ENCODE measurements at regions not wholly inside any gene's neighbourhood (a gene's known extent, or its start where the extent isn't known, plus 50 kb on each side); places are given as distances from the start of the nearest gene placed in this dataset.

GRCh38 chr5:153147891-153148623 is 342.4 kb upstream of the GRIA1 start:
- no TSS peak for BruUV-seq (replicated peaks)
- H3K4me2 ChIP-seq (ENCODE audit: low read length), result no peak overlapping the region

GRCh38 chr5:153148624-153148976 is 341.9 kb upstream of the GRIA1 start:
- H4K20me1 ChIP-seq (ENCODE audit: low read length), result no peaks in the 10 kb centered on the region
- ChIA-PET POLR2A (ENCODE audit: unreplicated experiment) (no interaction called here), CTCF (interaction anchor here (0.6 kb wide), 1 partner anchor 43 kb away, joined by 3 read pairs; no protein-coding TSS in a partner anchor)
- H3K9me3 ChIP-seq (ENCODE audit: low read length), result no peaks in the 10 kb centered on the region
- BruUV-seq (replicated peaks), result no TSS peak
- H3K27ac ChIP-seq (ENCODE audit: low read length), result no peak overlapping the region
- intact Hi-C loops (cut with micrococcal nuclease), result loop anchor here (1.0 to 2.0 kb wide), 2 partner anchors 588 to 616 kb away; no protein-coding TSS in a partner anchor
- no peaks in the 10 kb centered on the region for H3K79me2 ChIP-seq (ENCODE audit: low read length)
- H3F3A ChIP-seq (ENCODE audit: low read length, unreplicated experiment), result no peaks in the 10 kb centered on the region
- DNase-seq, result no peak
- H3K9me2 ChIP-seq (replicated peaks; ENCODE audit: low read length), result no peaks in the 10 kb centered on the region
- no peak overlapping the region for H2AFZ ChIP-seq (ENCODE audit: low read length)
- H3K36me3 ChIP-seq (ENCODE audit: low read depth, low read length), result no peaks in the 10 kb centered on the region
- no peak overlapping the region for H3K4me2 ChIP-seq (ENCODE audit: low read length)
- no peaks in the 10 kb centered on the region for H3K27me3 ChIP-seq (ENCODE audit: low read length)
- ATAC-seq, result no peak
- no peaks in the 10 kb centered on the region for H3K4me1 ChIP-seq (ENCODE audit: insufficient read depth, low read length)
- no peak for TF ChIP-seq EZH2 (IDR thresholded peaks at IDR 0.05; ENCODE audit: low read length, unreplicated experiment)
- no peak for TF ChIP-seq CTCF (conservative IDR thresholded peaks at IDR 0.05; ENCODE audit: low read depth, low read length)
- TF ChIP-seq EZH2phosphoT487 (IDR thresholded peaks at IDR 0.05; ENCODE audit: borderline replicate concordance, low read length), result no peak
- no peak overlapping the region for H3K4me3 ChIP-seq (ENCODE audit: low read length)
- H3K9ac ChIP-seq (ENCODE audit: low read length), result no peak overlapping the region

More at GRCh38 chr5:153147891-153148623, 342.4 kb upstream of the GRIA1 start:
- no peaks in the 10 kb centered on the region for H3K36me3 ChIP-seq (ENCODE audit: low read depth, low read length)
- no peaks in the 10 kb centered on the region for H3K27me3 ChIP-seq (ENCODE audit: low read length)
- H3K4me1 ChIP-seq (ENCODE audit: insufficient read depth, low read length), result no peaks in the 10 kb centered on the region
- no peak overlapping the region for H3K27ac ChIP-seq (ENCODE audit: low read length)
- no peak overlapping the region for H2AFZ ChIP-seq (ENCODE audit: low read length)
- H3K9ac ChIP-seq (ENCODE audit: low read length), result no peak overlapping the region
- no peaks in the 10 kb centered on the region for H4K20me1 ChIP-seq (ENCODE audit: low read length)
- H3K9me2 ChIP-seq (replicated peaks; ENCODE audit: low read length), result no peaks in the 10 kb centered on the region
- POLR2A ChIA-PET (ENCODE audit: unreplicated experiment), result no interaction called here
- CTCF ChIA-PET, result interaction anchor here (0.6 kb wide), 1 partner anchor 44 kb away, joined by 3 read pairs; no protein-coding TSS in a partner anchor
- no peak overlapping the region for H3K4me3 ChIP-seq (ENCODE audit: low read length)
- no peaks in the 10 kb centered on the region for H3K79me2 ChIP-seq (ENCODE audit: low read length)
- no peaks in the 10 kb centered on the region for H3K9me3 ChIP-seq (ENCODE audit: low read length)
- peak; percentile 53 for ATAC-seq
- intact Hi-C loops (cut with micrococcal nuclease), result loop anchor here (1.0 to 2.0 kb wide), 2 partner anchors 588 to 615 kb away; no protein-coding TSS in a partner anchor
- TF ChIP-seq EZH2 (IDR thresholded peaks at IDR 0.05; ENCODE audit: low read length, unreplicated experiment) (no peak), EZH2phosphoT487 (IDR thresholded peaks at IDR 0.05; ENCODE audit: borderline replicate concordance, low read length) (no peak), CTCF (conservative IDR thresholded peaks at IDR 0.05; ENCODE audit: low read depth, low read length) (peak; percentile 71)
- no peaks in the 10 kb centered on the region for H3F3A ChIP-seq (ENCODE audit: low read length, unreplicated experiment)
- peak; percentile 49 for DNase-seq

- Histone ChIP-seq H3K79me2 (ENCODE audit: low read length) (no peaks in the 10 kb centered on the region), H3K9me2 (replicated peaks; ENCODE audit: low read length) (no peaks in the 10 kb centered on the region), H3K4me1 (ENCODE audit: insufficient read depth, low read length) (no peaks in the 10 kb centered on the region), H3K4me3 (ENCODE audit: low read length) (no peak overlapping the region), H3K9ac (ENCODE audit: low read length) (no peak overlapping the region), H3K27ac (ENCODE audit: low read length) (no peak overlapping the region), H4K20me1 (ENCODE audit: low read length) (no peaks in the 10 kb centered on the region), H3K27me3 (ENCODE audit: low read length) (no peaks in the 10 kb centered on the region), H3K4me2 (ENCODE audit: low read length) (no peak overlapping the region), H3K9me3 (ENCODE audit: low read length) (0 out of 2 replicates have a peak, but pooled peaks cover 4% of the 10 kb centered on the region), H3F3A (ENCODE audit: low read length, unreplicated experiment) (no peaks in the 10 kb centered on the region), H2AFZ (ENCODE audit: low read length) (no peak overlapping the region), H3K36me3 (ENCODE audit: low read depth, low read length) (no peaks in the 10 kb centered on the region)
- no peak for TF ChIP-seq CTCF (conservative IDR thresholded peaks at IDR 0.05; ENCODE audit: low read depth, low read length)
- TF ChIP-seq EZH2 (IDR thresholded peaks at IDR 0.05; ENCODE audit: low read length, unreplicated experiment), result no peak
- TF ChIP-seq EZH2phosphoT487 (IDR thresholded peaks at IDR 0.05; ENCODE audit: borderline replicate concordance, low read length), result no peak
- intact Hi-C loops (cut with micrococcal nuclease), result no loop called here
- DNase-seq, result no peak
- POLR2A ChIA-PET (ENCODE audit: unreplicated experiment), result no interaction called here
- no peak for ATAC-seq
- CTCF ChIA-PET, result no interaction called here
- BruUV-seq (replicated peaks), result no TSS peak
Measured at GRCh38 chr5:153151558-153151957, 338.9 kb upstream of the GRIA1 start.
